D721Med (cell line): ENCODE measurements at regions not wholly inside any gene's neighbourhood (a gene's known extent, or its start where the extent isn't known, plus 50 kb on each side); places are given as distances from the start of the nearest gene placed in this dataset.
A peak's percentile ranks its signal among the peaks of the same experiment; 100 is the strongest.

Experiments used
- DNase-seq: peaks from one replicate; pipeline ENCODE4 v3.0.0; 2011; ENCODE audit warnings: low spot score; ENCODE audit not compliant: insufficient read length
- FAIRE-seq: peaks from 2 replicates; lab custom pipeline; 2011; peaks lifted over from hg19 to GRCh38; lab: Jason Lieb, UNC
- TF ChIP-seq, protein P1 (sequence below): IDR thresholded peaks from 2 replicates; pipeline ENCODE4 v1.5.1; 2012; ENCODE audit warnings: mild to moderate bottlenecking, control low read depth; ENCODE audit not compliant: insufficient read depth; ENCODE audit errors: missing control alignments

DNA sequence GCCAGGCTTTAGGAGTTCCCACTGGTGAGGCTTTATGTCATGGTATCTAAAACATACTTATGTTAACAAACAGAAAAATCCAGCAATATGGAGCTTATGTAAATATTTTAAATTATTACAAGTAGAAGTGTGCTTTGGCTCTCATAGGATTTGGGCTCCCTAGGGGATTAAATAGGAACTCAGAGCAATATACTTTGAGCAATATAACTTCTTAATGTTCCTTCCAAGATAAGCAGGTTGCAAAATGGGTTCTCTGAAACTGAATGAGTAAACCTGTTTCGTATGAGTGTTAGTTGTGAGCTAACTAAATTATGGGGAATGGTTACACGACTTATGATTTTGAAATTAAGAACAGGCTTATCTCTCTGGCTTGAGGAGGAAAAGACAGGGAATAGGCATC, 366.1 kb upstream of the ZNF385D start:
- TF ChIP-seq, protein P1, sequence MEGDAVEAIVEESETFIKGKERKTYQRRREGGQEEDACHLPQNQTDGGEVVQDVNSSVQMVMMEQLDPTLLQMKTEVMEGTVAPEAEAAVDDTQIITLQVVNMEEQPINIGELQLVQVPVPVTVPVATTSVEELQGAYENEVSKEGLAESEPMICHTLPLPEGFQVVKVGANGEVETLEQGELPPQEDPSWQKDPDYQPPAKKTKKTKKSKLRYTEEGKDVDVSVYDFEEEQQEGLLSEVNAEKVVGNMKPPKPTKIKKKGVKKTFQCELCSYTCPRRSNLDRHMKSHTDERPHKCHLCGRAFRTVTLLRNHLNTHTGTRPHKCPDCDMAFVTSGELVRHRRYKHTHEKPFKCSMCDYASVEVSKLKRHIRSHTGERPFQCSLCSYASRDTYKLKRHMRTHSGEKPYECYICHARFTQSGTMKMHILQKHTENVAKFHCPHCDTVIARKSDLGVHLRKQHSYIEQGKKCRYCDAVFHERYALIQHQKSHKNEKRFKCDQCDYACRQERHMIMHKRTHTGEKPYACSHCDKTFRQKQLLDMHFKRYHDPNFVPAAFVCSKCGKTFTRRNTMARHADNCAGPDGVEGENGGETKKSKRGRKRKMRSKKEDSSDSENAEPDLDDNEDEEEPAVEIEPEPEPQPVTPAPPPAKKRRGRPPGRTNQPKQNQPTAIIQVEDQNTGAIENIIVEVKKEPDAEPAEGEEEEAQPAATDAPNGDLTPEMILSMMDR: no peak
- no peak for DNase-seq
- no peak for FAIRE-seq

DNA sequence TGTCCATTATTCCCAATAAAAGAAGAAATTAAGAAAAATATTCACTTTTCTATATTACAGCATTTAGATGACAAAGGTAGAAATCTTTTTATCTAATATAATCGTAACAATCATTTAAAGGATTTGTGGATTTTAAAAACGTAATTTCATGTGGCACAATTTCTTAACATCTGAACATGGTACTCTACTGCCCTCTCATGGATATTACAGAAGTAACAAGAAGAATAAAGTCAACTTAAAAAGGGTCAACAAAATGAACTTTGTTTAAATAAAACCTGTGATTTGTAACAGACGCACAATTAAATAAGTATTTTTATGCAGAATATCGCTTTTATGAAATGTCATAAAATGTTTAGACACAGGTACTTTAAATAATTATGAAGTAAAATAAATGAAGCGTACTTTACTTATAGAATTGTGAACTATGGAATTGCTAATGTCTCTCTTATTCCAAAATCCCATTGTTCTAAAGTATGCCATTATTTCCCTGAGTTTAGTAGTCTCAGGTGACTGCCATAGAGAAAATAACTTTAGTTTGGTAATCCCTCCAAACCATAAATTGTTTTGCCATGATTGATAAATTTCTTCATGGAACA, 366.8 kb upstream of the ZNF385D start:
- TF ChIP-seq, protein P1: peak; percentile 80
- DNase-seq (no peak), FAIRE-seq (peak; percentile 83)

DNA sequence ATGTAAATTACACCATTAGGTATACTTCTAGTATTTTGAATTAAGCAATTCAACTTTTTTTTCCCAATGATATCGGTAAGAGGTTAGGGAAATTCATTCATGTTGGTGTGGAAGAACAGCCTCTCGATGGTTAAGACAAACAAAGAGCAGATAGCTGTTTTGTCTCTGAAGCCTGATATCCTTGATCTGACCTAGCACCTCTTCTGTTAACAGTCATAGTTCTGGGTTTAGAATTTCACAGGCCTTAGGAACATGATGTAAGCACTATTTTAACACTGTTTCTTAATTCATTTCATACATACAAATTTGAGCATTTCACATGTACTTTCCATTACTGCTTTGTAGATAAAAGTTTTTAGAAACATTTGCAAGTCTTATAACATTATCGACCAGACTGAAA, 367.5 kb upstream of the ZNF385D start:
- no peak for FAIRE-seq

DNA sequence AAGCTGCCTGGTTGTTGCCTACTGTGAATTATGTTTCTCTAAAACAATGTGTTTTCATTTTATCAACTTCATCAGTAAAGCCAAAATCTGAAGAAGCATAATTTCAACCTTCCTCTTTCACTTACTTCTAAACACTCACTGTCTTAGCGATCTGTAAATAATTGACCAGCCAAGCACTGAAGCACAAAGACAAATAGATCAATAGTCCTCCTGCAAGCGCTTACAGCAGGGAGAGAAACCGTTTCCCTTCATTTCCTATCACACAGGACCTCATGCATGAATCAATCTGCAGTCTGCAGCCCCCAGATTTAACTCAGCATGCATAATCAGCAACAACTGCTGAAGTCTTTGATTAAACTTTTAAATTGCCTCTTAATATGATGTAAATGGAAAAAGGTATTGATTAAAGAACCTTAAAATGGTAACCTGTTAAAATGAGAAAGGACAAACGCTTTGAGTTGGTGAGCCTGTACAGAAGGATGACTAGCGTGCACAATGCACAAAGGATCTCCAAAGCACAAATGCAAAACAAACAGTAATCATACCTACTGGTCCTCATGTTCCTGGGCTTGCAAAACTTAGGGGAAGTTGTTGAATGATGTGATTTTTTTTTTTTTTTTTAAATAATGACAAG, 370.2 kb upstream of the ZNF385D start:
- FAIRE-seq (no peak), DNase-seq (no peak)
- TF ChIP-seq, protein P1: no peak

More for the DNA sequence above, 367.5 kb upstream of the ZNF385D start:
- no peak for DNase-seq
- TF ChIP-seq, protein P1: no peak

DNA sequence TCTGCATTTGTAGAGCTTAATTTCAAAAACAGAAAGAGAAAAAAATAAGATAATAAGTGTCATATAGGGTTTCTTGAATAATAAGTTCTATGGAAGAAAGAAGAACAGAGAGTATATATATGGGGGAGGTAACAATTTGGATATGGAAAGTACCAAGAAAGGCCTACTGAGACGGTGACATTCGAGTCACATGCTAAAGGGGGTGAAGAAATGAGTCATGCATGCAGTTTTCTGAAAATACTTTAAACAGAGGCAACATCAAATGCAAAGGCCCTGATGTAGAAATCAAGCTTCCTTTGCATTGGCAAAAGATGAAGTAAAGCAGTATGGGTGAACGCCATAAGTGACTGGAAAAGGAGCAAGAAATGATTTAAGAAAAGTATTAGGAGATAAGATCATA, 371.6 kb upstream of the ZNF385D start:
- FAIRE-seq (no peak), DNase-seq (no peak)
- TF ChIP-seq, protein P1: no peak

DNA sequence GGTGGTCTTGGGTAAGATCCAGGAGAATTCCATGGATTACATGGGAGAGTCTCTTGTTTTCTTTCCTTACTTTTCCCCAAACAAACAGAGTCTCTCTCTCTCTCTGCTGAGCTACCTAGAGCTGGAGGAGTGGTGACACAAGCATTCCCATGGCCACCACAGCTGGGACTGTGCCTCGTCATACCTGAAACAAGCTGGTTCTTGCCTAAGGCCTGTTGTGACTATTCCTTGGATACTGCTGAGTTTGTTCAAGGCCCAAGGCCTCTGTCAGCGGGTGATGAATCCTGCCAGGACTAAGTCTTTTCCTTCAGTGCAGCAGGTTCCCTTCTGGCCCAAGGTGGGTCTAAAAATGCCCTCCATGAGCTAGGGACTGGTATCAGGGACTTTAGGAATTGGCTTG, 378.1 kb upstream of the ZNF385D start:
- DNase-seq (no peak), FAIRE-seq (no peak)
- TF ChIP-seq, protein P1: no peak

DNA sequence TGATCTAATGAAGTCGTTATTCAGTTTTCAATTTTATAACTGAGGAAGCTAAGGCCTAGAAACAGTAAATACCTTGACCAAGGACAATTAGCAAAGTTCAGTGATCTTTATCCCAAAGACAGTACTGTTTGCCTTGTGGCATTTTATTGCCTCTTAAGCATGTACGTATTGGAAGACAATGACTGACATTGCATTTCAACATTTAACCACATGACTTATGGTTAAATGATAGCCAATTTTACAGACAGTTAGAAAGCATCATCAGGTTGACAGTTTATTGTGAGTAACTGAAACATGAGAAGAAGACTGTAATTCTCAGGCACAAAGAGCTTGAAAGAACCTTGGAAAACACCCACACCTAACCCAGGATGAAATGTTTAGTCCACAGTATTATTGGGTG, 390.8 kb upstream of the ZNF385D start:
- DNase-seq (no peak), FAIRE-seq (no peak)
- TF ChIP-seq, protein P1: no peak
